HG03378 (cell line): ENCODE measurements at regions not wholly inside any gene's neighbourhood (a gene's known extent, or its start where the extent isn't known, plus 50 kb on each side); places are given as distances from the start of the nearest gene placed in this dataset.
A peak's percentile ranks its signal among the peaks of the same experiment; 100 is the strongest.

ENCODE experiments used
- ATAC-seq: cut with Tn5 transposase; IDR thresholded peaks from one replicate; pipeline ENCODE4 v1.9.1; 2021; ENCODE audit warnings: mild to moderate bottlenecking, moderate library complexity; ENCODE audit not compliant: unreplicated experiment

DNA sequence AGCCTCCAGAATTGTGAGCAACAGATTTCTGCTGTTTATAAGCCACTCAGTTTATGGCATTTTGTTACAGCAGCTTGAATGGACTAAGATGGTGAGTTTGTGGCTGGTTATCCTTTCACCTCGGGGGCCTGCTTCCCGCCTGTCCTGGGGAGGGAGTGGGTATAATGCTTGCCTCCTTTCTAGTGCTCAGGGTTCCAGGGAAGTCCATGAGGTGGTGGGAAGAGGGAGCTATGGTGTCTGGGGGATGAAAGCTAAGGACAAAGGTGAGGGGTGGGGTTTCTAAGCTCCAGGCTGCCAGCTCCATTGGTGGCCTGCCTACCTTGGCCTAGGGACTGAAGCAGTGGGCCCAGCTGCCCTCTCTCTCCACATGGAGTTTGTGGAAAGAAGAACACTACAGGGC lies 50.2 kb upstream of the SDK2 start:
- no peak for ATAC-seq

DNA sequence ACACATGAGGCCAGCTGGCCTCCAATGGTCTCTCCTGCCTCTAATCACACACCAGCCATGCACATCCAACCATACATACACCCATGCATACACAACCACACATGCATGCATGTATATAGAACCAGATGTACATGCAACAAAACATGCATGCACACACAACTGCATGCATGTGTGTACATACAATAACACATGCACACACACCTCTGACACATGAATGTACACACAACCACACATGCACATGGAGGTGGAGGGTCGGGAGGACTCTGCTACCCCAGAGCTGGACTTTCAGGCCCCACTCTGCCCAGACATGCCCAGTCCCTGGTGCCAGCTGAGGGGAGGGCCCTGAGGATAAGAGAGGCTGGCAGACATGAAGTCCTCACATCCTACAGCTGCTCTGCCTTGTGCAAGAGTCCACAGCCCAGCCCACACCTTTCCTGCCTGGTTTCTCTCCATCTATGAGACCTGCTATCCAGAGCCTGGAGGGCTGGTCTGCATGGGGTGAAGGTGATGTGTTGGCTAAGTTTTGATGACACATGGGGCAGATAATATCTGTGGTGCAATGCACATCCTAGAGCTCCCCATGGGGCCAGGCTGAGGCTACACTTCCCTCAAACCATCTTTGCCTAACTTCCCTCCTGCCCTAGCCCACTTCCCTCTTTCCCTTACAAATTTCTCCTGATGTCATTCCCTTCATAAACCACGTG lies 50.9 kb upstream of the SDK2 start:
- ATAC-seq = no peak

- ATAC-seq = no peak
These were observed 52.0 kb upstream of the SDK2 start for GRCh38 chr17:73696251-73696650.

- no peak for ATAC-seq
These were observed 53.6 kb upstream of the SDK2 start for GRCh38 chr17:73697872-73698271.

- ATAC-seq = no peak
These were observed 54.7 kb upstream of the SDK2 start for GRCh38 chr17:73698966-73699365.

- ATAC-seq = no peak
These were observed 57.5 kb upstream of the SDK2 start for GRCh38 chr17:73701701-73702100.

DNA sequence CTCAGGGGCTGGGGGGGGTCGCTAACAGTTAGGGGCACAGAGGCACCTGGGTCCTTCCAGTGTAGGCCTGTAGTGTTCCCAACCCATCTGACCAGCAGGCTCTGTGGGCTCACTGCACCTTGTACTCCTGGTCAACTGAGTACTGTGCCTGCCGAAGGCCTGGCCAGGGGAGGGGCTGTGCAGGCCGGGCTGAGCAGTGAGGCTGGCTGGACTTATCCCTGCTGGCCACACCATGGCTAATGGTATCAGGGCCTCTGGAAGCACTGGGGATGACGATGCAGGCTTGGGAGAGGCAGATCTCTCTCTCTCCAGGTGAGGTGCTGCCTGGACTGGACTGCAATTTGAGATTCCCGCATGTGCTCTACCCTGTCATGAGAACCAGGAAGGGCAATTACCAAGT lies 58.9 kb upstream of the SDK2 start:
- ATAC-seq = no peak

DNA sequence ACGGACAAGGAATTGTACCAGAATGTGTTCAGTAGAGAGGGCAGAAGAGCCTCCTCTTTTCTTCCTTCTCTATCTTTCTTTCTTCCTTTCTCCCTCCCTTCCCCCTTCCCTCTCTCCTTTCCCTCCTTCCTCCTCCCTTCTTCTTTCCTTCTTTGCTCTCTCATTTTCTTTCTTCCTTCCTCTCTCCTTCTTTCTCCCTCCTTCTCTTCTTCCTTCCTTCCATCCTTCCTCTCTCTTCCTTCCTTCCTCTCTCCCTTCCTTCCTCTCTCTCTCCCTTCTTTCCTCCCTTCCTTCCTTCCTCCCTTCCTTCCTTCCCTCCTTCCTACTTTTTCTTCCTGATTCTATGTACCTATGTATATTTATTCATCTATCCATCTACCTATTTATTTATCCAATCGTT lies 59.7 kb upstream of the SDK2 start:
- ATAC-seq = no peak

DNA sequence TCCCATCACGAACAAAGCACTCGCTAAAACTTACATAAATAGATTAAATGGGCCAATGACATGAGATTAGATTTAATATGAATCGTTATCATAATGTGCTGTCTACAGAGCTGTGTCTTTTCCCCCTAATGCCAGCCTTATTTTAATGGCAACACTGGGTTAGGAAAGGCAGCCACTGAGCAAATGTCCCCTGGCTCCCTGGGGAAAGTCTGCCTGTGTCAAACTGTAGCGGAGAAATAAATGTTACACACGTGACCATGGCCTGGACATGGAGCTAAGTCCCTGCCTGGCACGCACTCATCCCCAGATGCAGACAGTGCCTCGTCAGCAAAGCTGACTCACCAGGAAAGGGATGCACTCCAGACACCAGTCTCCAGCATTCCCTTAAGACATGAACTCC lies 61.3 kb upstream of the SDK2 start:
- ATAC-seq = no peak

- no peak for ATAC-seq
These were observed 62.2 kb upstream of the SDK2 start for GRCh38 chr17:73706428-73706827.

DNA sequence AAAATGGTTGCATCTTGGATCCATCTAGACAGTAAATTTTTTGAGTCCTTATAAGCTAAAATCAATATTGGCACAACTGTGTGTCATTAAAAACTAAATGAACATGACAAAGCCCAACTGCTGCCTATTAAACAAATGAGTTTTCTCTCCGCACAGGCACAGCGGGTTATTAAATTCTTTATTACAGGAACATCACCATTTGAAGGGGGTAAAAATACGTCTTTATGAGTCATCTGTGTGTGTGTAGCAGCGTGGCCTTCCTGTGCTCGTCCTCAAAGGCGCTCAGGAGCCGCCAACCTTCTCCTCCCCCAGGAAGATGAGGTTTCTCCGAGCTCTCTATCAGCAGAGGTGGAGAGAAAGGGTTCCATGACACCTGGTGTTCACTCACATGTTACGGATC lies 62.6 kb upstream of the SDK2 start:
- ATAC-seq = no peak

GRCh38 chr17:73707358-73707757 lies 63.1 kb upstream of the SDK2 start:
- no peak for ATAC-seq

DNA sequence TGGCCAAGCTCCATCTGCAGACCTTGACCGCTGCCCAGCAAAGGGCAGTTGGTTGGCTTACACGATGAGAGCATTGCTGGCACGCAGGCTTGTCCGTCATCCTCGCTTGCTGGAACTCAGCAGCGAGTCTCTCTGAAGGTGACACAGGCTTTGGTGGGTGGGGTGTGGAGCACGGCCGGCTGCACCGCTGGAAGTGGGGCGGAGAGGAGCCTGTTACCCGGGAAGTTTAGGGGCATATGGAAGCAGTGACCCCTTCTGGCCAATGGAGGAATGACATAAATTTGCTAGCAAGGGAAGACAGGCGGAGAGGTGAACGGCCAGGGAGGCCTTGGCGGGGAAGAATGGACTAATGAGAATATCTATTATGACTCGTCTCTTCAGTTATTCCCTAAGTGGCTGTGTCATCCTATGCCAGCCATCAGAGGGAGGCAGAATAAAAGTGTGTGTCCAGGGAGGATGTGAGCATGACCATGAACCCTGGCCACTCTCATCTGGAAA lies 65.9 kb upstream of the SDK2 start:
- peak; percentile 45 for ATAC-seq

GRCh38 chr17:73711184-73711583 lies 66.9 kb upstream of the SDK2 start:
- peak; percentile 90 for ATAC-seq

DNA sequence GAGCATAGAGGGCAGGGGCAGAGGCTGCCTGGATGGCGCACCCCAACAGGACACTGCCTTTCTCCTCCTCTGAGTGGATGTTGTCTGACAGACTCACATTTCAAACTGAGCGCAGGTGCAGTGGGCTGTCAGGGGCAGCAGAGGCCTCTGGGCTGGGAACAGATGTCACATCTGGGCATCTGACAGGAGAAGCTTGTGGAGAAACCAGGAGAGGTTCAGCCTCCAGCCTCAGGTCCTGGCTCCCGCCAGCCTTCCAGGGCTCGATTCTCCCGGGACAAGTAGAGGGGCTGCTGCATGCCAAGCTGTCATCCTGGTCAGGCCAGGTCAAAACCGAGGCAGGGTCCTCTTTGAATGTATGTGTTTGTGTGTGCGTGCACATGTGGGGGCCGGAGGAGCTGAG lies 67.7 kb upstream of the SDK2 start:
- no peak for ATAC-seq

- ATAC-seq = no peak
These were observed 68.9 kb upstream of the SDK2 start for GRCh38 chr17:73713136-73713535.

- ATAC-seq = no peak
These were observed 71.5 kb upstream of the SDK2 start for GRCh38 chr17:73715769-73716168.

DNA sequence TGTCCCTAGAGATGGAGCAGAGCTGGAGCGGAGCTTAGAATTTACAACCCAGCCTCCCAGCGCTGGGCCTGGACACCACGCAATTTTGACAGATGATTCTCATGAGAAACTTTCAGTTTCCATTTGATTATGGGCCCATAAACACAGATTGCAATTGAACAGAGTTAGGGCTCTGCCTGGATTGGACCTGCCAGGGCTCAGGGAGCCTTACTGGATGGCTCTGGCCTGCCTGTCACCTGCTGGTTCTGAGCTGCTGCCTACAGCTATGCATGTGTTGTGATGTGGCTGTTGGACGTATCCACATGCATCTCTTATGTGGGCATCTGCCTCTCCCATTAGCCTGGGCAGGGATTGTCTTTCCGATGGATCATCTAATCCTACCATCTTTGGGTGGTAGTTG lies 73.4 kb upstream of the SDK2 start:
- ATAC-seq = no peak

GRCh38 chr17:73718362-73718761 lies 74.1 kb upstream of the SDK2 start:
- ATAC-seq = no peak

DNA sequence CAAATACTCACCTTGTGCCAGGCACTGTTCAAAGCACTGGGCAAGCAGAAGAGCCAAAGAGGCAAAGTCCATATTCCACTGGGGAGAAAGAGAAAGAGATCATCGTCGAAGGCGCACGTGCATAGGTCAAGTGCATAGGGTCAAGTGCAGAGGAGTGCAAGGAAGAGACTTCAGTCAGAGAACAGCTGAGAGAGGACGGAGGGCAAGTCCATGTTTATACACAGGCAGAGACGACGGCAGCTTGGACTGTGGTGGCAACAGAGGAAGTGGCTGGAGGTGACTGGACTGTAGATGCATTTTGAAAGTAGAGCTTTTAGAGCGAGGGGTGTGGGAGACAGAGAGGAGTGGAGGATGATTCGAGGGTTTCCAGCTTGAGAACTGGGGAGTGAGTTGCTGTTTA lies 74.7 kb upstream of the SDK2 start:
- no peak for ATAC-seq

GRCh38 chr17:73719588-73720071 lies 75.4 kb upstream of the SDK2 start:
- ATAC-seq = no peak

- ATAC-seq = no peak
These were observed 76.1 kb upstream of the SDK2 start for GRCh38 chr17:73720187-73720834.

DNA sequence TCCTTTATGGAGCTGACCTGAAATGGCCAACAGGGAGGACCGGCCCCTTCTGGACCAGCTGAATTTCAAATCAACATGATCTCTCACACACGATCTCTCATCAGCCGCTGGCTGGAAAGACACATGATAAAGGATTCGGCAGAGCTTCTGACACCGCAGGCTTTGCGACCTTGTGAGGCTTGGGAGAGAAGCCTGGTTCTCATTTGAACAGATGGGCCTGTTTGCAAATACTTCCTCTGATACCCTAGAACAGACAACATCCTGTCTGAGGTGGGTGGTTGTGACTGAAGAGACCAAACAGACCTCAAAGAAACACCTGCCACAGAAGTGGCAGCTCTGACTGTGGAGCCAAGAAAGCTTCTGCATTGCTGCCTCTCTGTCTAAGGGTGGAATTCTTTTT lies 77.9 kb upstream of the SDK2 start:
- ATAC-seq = no peak
